ENCODE measurements at regions not wholly inside any gene's neighbourhood (a gene's known extent, or its start where the extent isn't known, plus 50 kb on each side); places are given as distances from the start of the nearest gene placed in this dataset.

GRCh38 chr14:97458661-97459579 is 661.7 kb downstream of the VRK1 start:
- H3K4me3 ChIP-seq (ENCODE audit: low read depth, low read length): peak overlapping the region; percentile 34

- no peak overlapping the region for H3K4me3 ChIP-seq (ENCODE audit: low read depth, low read length)
Observed at GRCh38 chr14:97462081-97462480, 664.9 kb downstream of the VRK1 start.

- no peak overlapping the region for H3K4me3 ChIP-seq (ENCODE audit: low read depth, low read length)
Observed at GRCh38 chr14:97468220-97468619, 671.0 kb downstream of the VRK1 start.

GRCh38 chr14:97477353-97477752 is 680.2 kb downstream of the VRK1 start:
- H3K4me3 ChIP-seq (ENCODE audit: low read depth, low read length): no peak overlapping the region

GRCh38 chr14:97485201-97485600 is 688.0 kb downstream of the VRK1 start:
- H3K4me3 ChIP-seq (ENCODE audit: low read depth, low read length): no peak overlapping the region

- H3K4me3 ChIP-seq (ENCODE audit: low read depth, low read length): no peak overlapping the region
Observed at GRCh38 chr14:97486601-97487120, 689.5 kb downstream of the VRK1 start.

GRCh38 chr14:97489750-97490149 is 692.6 kb downstream of the VRK1 start:
- H3K4me3 ChIP-seq (ENCODE audit: low read depth, low read length): no peak overlapping the region

GRCh38 chr14:97490521-97491070 is 693.4 kb downstream of the VRK1 start:
- no peak overlapping the region for H3K4me3 ChIP-seq (ENCODE audit: low read depth, low read length)

GRCh38 chr14:97491697-97492096 is 694.5 kb downstream of the VRK1 start:
- no peak overlapping the region for H3K4me3 ChIP-seq (ENCODE audit: low read depth, low read length)

GRCh38 chr14:97499790-97500481 is 702.8 kb downstream of the VRK1 start:
- no peak overlapping the region for H3K4me3 ChIP-seq (ENCODE audit: low read depth, low read length)

GRCh38 chr14:97506626-97507025 is 709.4 kb downstream of the VRK1 start:
- H3K4me3 ChIP-seq (ENCODE audit: low read depth, low read length): no peak overlapping the region

- no peak overlapping the region for H3K4me3 ChIP-seq (ENCODE audit: low read depth, low read length)
Observed at GRCh38 chr14:97513891-97514290, 716.7 kb downstream of the VRK1 start.

GRCh38 chr14:97517566-97518234 is 720.5 kb downstream of the VRK1 start:
- H3K4me3 ChIP-seq (ENCODE audit: low read depth, low read length): no peak overlapping the region

GRCh38 chr14:97523936-97524335 is 726.8 kb downstream of the VRK1 start:
- no peak overlapping the region for H3K4me3 ChIP-seq (ENCODE audit: low read depth, low read length)

- H3K4me3 ChIP-seq (ENCODE audit: low read depth, low read length): no peak overlapping the region
Observed at GRCh38 chr14:97524589-97525319, 727.6 kb downstream of the VRK1 start.

GRCh38 chr14:97527993-97528392 is 730.8 kb downstream of the VRK1 start:
- H3K4me3 ChIP-seq (ENCODE audit: low read depth, low read length): no peak overlapping the region

GRCh38 chr14:97532052-97532451 is 734.9 kb downstream of the VRK1 start:
- no peak overlapping the region for H3K4me3 ChIP-seq (ENCODE audit: low read depth, low read length)

- no peak overlapping the region for H3K4me3 ChIP-seq (ENCODE audit: low read depth, low read length)
Observed at GRCh38 chr14:97536421-97536820, 739.2 kb downstream of the VRK1 start.

- H3K4me3 ChIP-seq (ENCODE audit: low read depth, low read length): no peak overlapping the region
Observed at GRCh38 chr14:97538749-97539410, 741.7 kb downstream of the VRK1 start.

GRCh38 chr14:97539411-97539795 is 742.2 kb downstream of the VRK1 start:
- no peak overlapping the region for H3K4me3 ChIP-seq (ENCODE audit: low read depth, low read length)

Measured in iPS-11a (cell line).